ENCODE measurements at regions not wholly inside any gene's neighbourhood (a gene's known extent, or its start where the extent isn't known, plus 50 kb on each side); places are given as distances from the start of the nearest gene placed in this dataset.

DNA sequence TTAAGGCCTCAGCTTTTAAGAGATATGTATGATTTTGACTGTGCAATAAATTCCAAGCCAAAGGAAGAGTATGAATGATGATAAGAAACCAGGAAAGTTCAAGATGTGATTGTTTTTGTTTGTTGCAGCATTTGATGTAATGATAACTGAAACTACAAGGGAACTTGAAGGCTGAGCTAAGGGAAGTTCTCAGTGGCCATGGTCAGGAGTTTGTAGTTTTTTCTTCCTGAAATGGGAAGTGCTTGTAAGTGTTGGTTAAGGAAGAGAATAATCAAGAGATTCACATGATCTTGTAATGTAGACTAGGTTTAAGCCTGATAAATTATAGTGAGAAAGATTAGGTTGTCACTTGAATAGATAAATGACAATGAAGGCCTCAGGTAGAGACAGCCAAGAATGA, 53.4 kb downstream of the PTCHD4 start:
- intact Hi-C loops (cut with micrococcal nuclease) = no loop called here
- no peaks in the 10 kb centered on the region for H3K4me1 Mint-ChIP-seq
- DNase-seq (no peak), ATAC-seq (ENCODE audit: low read depth) (no peak)
- CTCF ChIA-PET = no interaction called here
- H3K4me3 Mint-ChIP-seq = no peak overlapping the region
- H3K27ac Mint-ChIP-seq = no peak overlapping the region
- no peaks in the 10 kb centered on the region for H3K27me3 Mint-ChIP-seq
- H3K9me3 Mint-ChIP-seq = no peaks in the 10 kb centered on the region
- no peaks in the 10 kb centered on the region for H3K36me3 Mint-ChIP-seq (ENCODE audit: low read depth)
- TF ChIP-seq, protein P1, sequence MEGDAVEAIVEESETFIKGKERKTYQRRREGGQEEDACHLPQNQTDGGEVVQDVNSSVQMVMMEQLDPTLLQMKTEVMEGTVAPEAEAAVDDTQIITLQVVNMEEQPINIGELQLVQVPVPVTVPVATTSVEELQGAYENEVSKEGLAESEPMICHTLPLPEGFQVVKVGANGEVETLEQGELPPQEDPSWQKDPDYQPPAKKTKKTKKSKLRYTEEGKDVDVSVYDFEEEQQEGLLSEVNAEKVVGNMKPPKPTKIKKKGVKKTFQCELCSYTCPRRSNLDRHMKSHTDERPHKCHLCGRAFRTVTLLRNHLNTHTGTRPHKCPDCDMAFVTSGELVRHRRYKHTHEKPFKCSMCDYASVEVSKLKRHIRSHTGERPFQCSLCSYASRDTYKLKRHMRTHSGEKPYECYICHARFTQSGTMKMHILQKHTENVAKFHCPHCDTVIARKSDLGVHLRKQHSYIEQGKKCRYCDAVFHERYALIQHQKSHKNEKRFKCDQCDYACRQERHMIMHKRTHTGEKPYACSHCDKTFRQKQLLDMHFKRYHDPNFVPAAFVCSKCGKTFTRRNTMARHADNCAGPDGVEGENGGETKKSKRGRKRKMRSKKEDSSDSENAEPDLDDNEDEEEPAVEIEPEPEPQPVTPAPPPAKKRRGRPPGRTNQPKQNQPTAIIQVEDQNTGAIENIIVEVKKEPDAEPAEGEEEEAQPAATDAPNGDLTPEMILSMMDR (IDR thresholded peaks at IDR 0.05) = no peak
- POLR2A ChIA-PET = no interaction called here

DNA sequence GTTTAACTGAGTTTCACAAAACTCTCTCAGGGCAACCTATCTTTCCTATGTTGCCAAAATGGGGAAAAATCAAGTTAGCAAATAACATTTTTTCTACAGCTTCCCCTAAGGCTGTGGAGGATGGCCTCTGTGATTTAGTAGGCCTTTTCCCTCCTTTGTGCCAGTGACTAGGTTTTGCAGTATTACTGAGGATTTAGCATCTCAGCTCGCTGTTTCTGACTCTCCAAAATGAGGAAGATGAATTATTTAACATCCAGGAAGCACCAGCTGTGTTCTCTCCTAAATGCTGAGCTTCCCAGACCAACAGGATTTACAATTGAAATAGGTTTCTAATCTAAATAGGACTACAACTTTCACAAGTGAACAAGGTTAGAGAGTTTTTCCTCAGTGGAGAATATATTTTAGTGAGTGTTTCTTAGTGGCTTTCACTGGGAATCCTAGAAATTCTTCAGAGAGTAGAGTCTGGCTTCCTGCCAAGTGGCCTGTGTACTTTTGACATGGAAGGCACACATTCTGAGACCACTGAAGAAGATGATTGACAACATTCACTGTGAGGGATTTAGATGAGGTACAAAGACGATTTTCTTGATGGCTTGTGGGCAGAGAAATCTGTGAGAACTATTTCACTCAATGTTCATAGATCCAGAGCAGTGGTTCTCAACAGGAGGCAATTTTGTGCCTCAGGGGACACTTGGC, 62.4 kb downstream of the PTCHD4 start:
- Mint-ChIP-seq H3K9me3 (no peaks in the 10 kb centered on the region), H3K4me3 (no peak overlapping the region), H3K4me1 (no peaks in the 10 kb centered on the region), H3K27ac (no peak overlapping the region), H3K27me3 (no peaks in the 10 kb centered on the region), H3K36me3 (ENCODE audit: low read depth) (no peaks in the 10 kb centered on the region)
- TF ChIP-seq, protein P1 (IDR thresholded peaks at IDR 0.05) = no peak
- intact Hi-C loops (cut with micrococcal nuclease) = no loop called here
- POLR2A ChIA-PET = no interaction called here
- no peak for ATAC-seq (ENCODE audit: low read depth)
- DNase-seq = no peak
- CTCF ChIA-PET = no interaction called here

DNA sequence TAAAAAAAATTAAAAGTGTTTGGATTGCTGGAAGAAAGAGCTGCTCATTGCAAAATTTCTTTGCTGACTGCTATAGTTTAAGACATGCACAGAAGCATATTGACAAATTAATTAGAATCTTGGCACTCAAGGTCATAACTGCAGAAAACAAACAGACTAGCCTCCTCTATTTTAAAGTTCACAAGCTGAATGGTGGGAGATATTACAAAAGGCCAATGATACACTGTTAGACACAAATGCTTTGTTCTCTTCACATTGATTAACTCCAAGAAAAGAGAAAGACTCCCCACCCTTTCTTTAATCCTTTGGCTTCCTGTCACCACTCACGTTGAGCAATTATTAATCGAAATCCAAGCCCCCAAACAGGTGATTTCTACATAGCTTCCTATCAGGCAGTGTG, 69.1 kb downstream of the PTCHD4 start:
- ChIA-PET CTCF (no interaction called here), POLR2A (no interaction called here)
- Mint-ChIP-seq H3K4me1 (peaks cover 2% of the 10 kb centered on the region), H3K9me3 (peaks cover 2% of the 10 kb centered on the region), H3K36me3 (ENCODE audit: low read depth) (no peaks in the 10 kb centered on the region), H3K27ac (no peak overlapping the region), H3K27me3 (no peaks in the 10 kb centered on the region), H3K4me3 (no peak overlapping the region)
- TF ChIP-seq, protein P1 (IDR thresholded peaks at IDR 0.05) = no peak
- ATAC-seq (ENCODE audit: low read depth) = no peak
- DNase-seq = no peak
- intact Hi-C loops (cut with micrococcal nuclease) = no loop called here

DNA sequence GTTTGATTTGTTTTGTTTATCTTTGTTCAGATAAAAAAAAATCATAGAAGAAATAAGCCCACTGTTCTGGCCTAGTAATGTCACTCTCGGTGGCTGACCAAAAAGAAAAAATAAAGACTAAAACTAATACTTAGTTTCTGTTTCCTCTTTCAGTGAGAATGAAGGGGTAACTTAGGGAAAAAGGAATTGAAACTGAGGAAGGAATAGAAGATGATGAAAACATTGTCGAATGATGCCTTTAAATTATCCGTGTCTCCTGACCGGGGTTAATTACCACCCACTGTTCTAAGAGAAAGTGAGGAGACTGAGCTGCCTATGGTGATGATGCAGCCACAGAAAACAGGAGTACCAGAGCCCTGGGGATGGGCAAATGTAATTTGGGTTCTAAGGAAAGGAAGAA, 73.1 kb downstream of the PTCHD4 start:
- DNase-seq (no peak), ATAC-seq (ENCODE audit: low read depth) (no peak)
- Mint-ChIP-seq H3K4me3 (no peak overlapping the region), H3K4me1 (peaks cover 2% of the 10 kb centered on the region), H3K36me3 (ENCODE audit: low read depth) (no peaks in the 10 kb centered on the region), H3K27ac (no peak overlapping the region), H3K9me3 (peaks cover 3% of the 10 kb centered on the region), H3K27me3 (no peaks in the 10 kb centered on the region)
- POLR2A ChIA-PET = no interaction called here
- intact Hi-C loops (cut with micrococcal nuclease) = no loop called here
- TF ChIP-seq, protein P1 (IDR thresholded peaks at IDR 0.05) = no peak
- CTCF ChIA-PET = no interaction called here

DNA sequence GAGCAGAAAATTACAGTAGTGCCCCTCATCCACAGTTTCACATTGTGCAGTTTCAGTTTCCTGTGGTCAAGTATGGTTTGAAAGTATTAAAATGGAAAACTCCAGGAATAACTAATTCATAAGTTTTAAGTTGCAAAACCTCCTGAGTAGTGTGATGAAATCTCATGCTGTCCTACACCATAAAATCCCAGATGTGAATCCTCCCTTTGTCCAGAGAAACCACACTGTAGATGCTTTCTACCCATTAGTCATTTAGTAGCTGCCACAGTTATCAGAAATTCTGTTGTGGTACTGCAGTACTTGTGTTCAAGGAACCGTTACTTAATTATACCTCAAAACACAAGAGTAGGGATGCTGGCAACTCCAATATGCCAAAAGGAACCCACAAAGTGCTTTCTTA, 74.7 kb downstream of the PTCHD4 start:
- TF ChIP-seq, protein P1 (IDR thresholded peaks at IDR 0.05) = no peak
- Mint-ChIP-seq H3K27ac (no peak overlapping the region), H3K4me3 (no peak overlapping the region), H3K9me3 (peaks cover 3% of the 10 kb centered on the region), H3K27me3 (no peaks in the 10 kb centered on the region), H3K4me1 (peaks cover 2% of the 10 kb centered on the region), H3K36me3 (ENCODE audit: low read depth) (no peaks in the 10 kb centered on the region)
- intact Hi-C loops (cut with micrococcal nuclease) = no loop called here
- ATAC-seq (ENCODE audit: low read depth) (no peak), DNase-seq (no peak)
- ChIA-PET POLR2A (no interaction called here), CTCF (no interaction called here)

Measured in activated B cell treated with CpG ODN at 0.5 μM for 24 hours (primary cell).